ENCODE measurements at regions not wholly inside any gene's neighbourhood (a gene's known extent, or its start where the extent isn't known, plus 50 kb on each side); places are given as distances from the start of the nearest gene placed in this dataset.

GRCh38 chr7:85638394-85638793 is 451.5 kb upstream of the SEMA3D start:
- TF ChIP-seq EZH2 (IDR thresholded peaks at IDR 0.05; ENCODE audit: borderline replicate concordance, low read length) (no peak), CTCF (IDR thresholded peaks at IDR 0.05; ENCODE audit: low read length) (no peak)

GRCh38 chr7:85634951-85635350 is 448.1 kb upstream of the SEMA3D start:
- Histone ChIP-seq H3K27ac (ENCODE audit: low read depth, low read length, poor library complexity, severe bottlenecking) (no peak overlapping the region), H3K4me3 (ENCODE audit: low read depth, low read length, poor library complexity, severe bottlenecking) (no peak overlapping the region)
- TF ChIP-seq CTCF (IDR thresholded peaks at IDR 0.05; ENCODE audit: low read length) (no peak), EZH2 (IDR thresholded peaks at IDR 0.05; ENCODE audit: borderline replicate concordance, low read length) (no peak)

More at GRCh38 chr7:85638394-85638793, 451.5 kb upstream of the SEMA3D start:
- Histone ChIP-seq H3K27ac (ENCODE audit: low read depth, low read length, poor library complexity, severe bottlenecking) (no peak overlapping the region), H3K4me2 (ENCODE audit: low read length) (no peak overlapping the region), H3F3A (ENCODE audit: insufficient read depth, low read length) (no peaks in the 10 kb centered on the region), H2AFZ (ENCODE audit: low read length) (no peak overlapping the region), H3K79me2 (ENCODE audit: insufficient read depth, low read length) (no peaks in the 10 kb centered on the region), H3K9me3 (ENCODE audit: low read length) (no peaks in the 10 kb centered on the region), H3K36me3 (ENCODE audit: insufficient read depth, low read length) (no peaks in the 10 kb centered on the region), H3K4me1 (ENCODE audit: insufficient read depth, low read length, severe bottlenecking) (no peaks in the 10 kb centered on the region), H4K20me1 (ENCODE audit: insufficient read depth, low read length) (no peaks in the 10 kb centered on the region), H3K4me3 (ENCODE audit: low read depth, low read length, poor library complexity, severe bottlenecking) (no peak overlapping the region), H3K9ac (ENCODE audit: low read length) (no peak overlapping the region), H3K9me2 (ENCODE audit: low read depth, low read length) (no peaks in the 10 kb centered on the region), H3K27me3 (ENCODE audit: insufficient read depth, low read length) (no peaks in the 10 kb centered on the region)

GRCh38 chr7:85630904-85631600 is 444.2 kb upstream of the SEMA3D start:
- Histone ChIP-seq H3K9me2 (ENCODE audit: low read depth, low read length) (no peaks in the 10 kb centered on the region; the same call in 1 of the 2 replicates), H3K9ac (ENCODE audit: low read length) (no peak overlapping the region), H3K4me2 (ENCODE audit: low read length) (no peak overlapping the region), H2AFZ (ENCODE audit: low read length) (no peak overlapping the region), H3K27me3 (ENCODE audit: insufficient read depth, low read length) (no peaks in the 10 kb centered on the region), H3F3A (ENCODE audit: insufficient read depth, low read length) (no peaks in the 10 kb centered on the region), H3K79me2 (ENCODE audit: insufficient read depth, low read length) (no peaks in the 10 kb centered on the region), H3K4me3 (ENCODE audit: low read depth, low read length, poor library complexity, severe bottlenecking) (no peak overlapping the region), H4K20me1 (ENCODE audit: insufficient read depth, low read length) (no peaks in the 10 kb centered on the region), H3K4me1 (ENCODE audit: insufficient read depth, low read length, severe bottlenecking) (no peaks in the 10 kb centered on the region), H3K9me3 (ENCODE audit: low read length) (no peaks in the 10 kb centered on the region), H3K27ac (ENCODE audit: low read depth, low read length, poor library complexity, severe bottlenecking) (no peak overlapping the region), H3K36me3 (ENCODE audit: insufficient read depth, low read length) (no peaks in the 10 kb centered on the region)
- no peak for TF ChIP-seq EZH2 (IDR thresholded peaks at IDR 0.05; ENCODE audit: borderline replicate concordance, low read length)
- no peak for TF ChIP-seq CTCF (IDR thresholded peaks at IDR 0.05; ENCODE audit: low read length)

More at GRCh38 chr7:85634951-85635350, 448.1 kb upstream of the SEMA3D start:
- no peaks in the 10 kb centered on the region for H3K36me3 ChIP-seq (ENCODE audit: insufficient read depth, low read length)
- H3K27me3 ChIP-seq (ENCODE audit: insufficient read depth, low read length) = no peaks in the 10 kb centered on the region
- H3K4me1 ChIP-seq (ENCODE audit: insufficient read depth, low read length, severe bottlenecking) = no peaks in the 10 kb centered on the region
- H2AFZ ChIP-seq (ENCODE audit: low read length) = no peak overlapping the region
- no peak overlapping the region for H3K9ac ChIP-seq (ENCODE audit: low read length)
- H3K79me2 ChIP-seq (ENCODE audit: insufficient read depth, low read length) = no peaks in the 10 kb centered on the region
- H3K9me3 ChIP-seq (ENCODE audit: low read length) = no peaks in the 10 kb centered on the region
- H3K9me2 ChIP-seq (ENCODE audit: low read depth, low read length) = no peaks in the 10 kb centered on the region
- H3K4me2 ChIP-seq (ENCODE audit: low read length) = no peak overlapping the region
- H3F3A ChIP-seq (ENCODE audit: insufficient read depth, low read length) = no peaks in the 10 kb centered on the region
- H4K20me1 ChIP-seq (ENCODE audit: insufficient read depth, low read length) = no peaks in the 10 kb centered on the region

Measured in OCI-LY1 (cell line).